ENCODE measurements at regions not wholly inside any gene's neighbourhood (a gene's known extent, or its start where the extent isn't known, plus 50 kb on each side); places are given as distances from the start of the nearest gene placed in this dataset.

DNA sequence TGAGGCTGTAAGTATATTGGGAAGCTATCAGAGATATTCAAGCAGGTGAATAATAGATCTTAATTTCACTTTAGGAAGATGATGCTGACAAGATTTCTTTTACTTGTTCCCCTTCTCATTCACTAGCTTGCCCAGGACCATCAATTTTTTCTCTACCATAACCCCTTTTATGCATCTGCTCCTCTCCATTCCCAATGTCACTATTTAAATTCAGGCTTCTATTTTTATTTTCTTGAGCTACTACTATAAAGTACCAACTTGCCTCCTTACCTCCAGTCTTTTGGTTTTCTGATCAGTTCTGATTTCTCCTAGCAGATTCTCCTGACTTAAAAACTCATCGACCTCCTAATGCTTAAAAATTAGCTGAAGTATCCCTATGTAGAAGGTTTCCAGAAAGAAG is 97.7 kb upstream of the SMIM30 start:
- Histone ChIP-seq H3K4me3 (ENCODE audit: low read length) (no peak overlapping the region), H3K4me1 (ENCODE audit: insufficient read depth, low read length) (no peaks in the 10 kb centered on the region), H3K36me3 (ENCODE audit: insufficient read depth, low read length) (no peaks in the 10 kb centered on the region), H3K27ac (ENCODE audit: low read depth, low read length) (no peak overlapping the region), H3K9ac (ENCODE audit: low read depth, low read length) (no peak overlapping the region), H3K27me3 (ENCODE audit: insufficient read depth, low read length) (no peaks in the 10 kb centered on the region), H3K9me3 (ENCODE audit: insufficient read depth, low read depth, low read length) (no peaks in the 10 kb centered on the region)
- WGBS, result 86% methylated on average over 1 of the region's 1 CpG

GRCh38 chr7:113209449-113210203 is 91.3 kb upstream of the SMIM30 start:
- 88% methylated on average over 1 of the region's 1 CpG for WGBS
- no peaks in the 10 kb centered on the region for H3K27me3 ChIP-seq (ENCODE audit: insufficient read depth, low read length)
- H3K9ac ChIP-seq (ENCODE audit: low read depth, low read length), result no peak overlapping the region
- H3K4me1 ChIP-seq (ENCODE audit: insufficient read depth, low read length), result no peaks in the 10 kb centered on the region
- H3K9me3 ChIP-seq (ENCODE audit: insufficient read depth, low read depth, low read length), result no peaks in the 10 kb centered on the region
- H3K4me3 ChIP-seq (ENCODE audit: low read length), result no peak overlapping the region
- no peaks in the 10 kb centered on the region for H3K36me3 ChIP-seq (ENCODE audit: insufficient read depth, low read length)
- no peak overlapping the region for H3K27ac ChIP-seq (ENCODE audit: low read depth, low read length)

GRCh38 chr7:113207931-113208330 is 89.6 kb upstream of the SMIM30 start:
- Histone ChIP-seq H3K9ac (ENCODE audit: low read depth, low read length) (no peak overlapping the region), H3K4me3 (ENCODE audit: low read length) (no peak overlapping the region), H3K27me3 (ENCODE audit: insufficient read depth, low read length) (no peaks in the 10 kb centered on the region), H3K4me1 (ENCODE audit: insufficient read depth, low read length) (no peaks in the 10 kb centered on the region), H3K9me3 (ENCODE audit: insufficient read depth, low read depth, low read length) (no peaks in the 10 kb centered on the region), H3K36me3 (ENCODE audit: insufficient read depth, low read length) (no peaks in the 10 kb centered on the region), H3K27ac (ENCODE audit: low read depth, low read length) (no peak overlapping the region)
- 81% methylated on average over 1 of the region's 2 CpGs for WGBS

DNA sequence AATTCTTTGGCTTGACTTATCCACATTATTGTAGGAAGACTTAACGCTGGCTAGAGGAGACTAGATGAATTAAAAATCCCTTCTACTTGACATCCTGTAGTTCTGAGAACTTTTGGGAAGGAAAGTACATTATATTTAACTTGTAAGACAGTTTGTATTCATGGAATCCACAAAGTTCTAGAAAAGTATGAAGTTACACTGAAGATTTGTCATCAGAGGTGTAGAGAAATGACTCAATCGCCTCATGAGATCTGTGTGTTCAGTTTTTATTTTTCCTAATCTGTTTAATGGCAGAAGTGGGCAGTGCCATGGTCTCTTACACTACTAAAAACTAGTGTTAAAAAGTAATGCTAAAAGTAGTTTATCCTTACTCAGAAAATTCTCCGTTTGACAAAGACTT is 89.1 kb upstream of the SMIM30 start:
- Histone ChIP-seq H3K9me3 (ENCODE audit: insufficient read depth, low read depth, low read length) (no peaks in the 10 kb centered on the region), H3K4me3 (ENCODE audit: low read length) (no peak overlapping the region), H3K36me3 (ENCODE audit: insufficient read depth, low read length) (no peaks in the 10 kb centered on the region), H3K27me3 (ENCODE audit: insufficient read depth, low read length) (peaks cover 1% of the 10 kb centered on the region; the same call in 1 of the 2 replicates), H3K27ac (ENCODE audit: low read depth, low read length) (no peak overlapping the region), H3K4me1 (ENCODE audit: insufficient read depth, low read length) (no peaks in the 10 kb centered on the region), H3K9ac (ENCODE audit: low read depth, low read length) (no peak overlapping the region)
- WGBS, result 93% methylated on average over 1 of the region's 3 CpGs

DNA sequence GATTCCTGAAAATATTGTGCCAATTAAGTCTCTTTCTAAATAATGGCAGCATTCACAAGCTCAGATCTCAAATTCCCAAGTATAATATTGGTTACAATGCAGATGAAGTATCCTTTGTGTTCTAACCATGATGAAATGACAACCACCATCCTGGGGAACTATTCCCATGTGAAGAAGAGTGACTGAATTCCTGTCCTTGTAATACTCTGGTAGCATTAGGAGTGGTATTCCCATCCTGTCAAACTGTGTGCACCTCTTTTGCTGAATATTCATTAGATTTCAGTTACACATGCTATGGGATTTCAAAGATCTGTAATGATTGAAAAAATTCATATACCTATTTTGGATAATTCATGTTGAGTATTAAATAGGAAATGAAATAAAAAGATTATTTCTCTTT is 86.1 kb upstream of the SMIM30 start:
- Histone ChIP-seq H3K9me3 (ENCODE audit: insufficient read depth, low read depth, low read length) (no peaks in the 10 kb centered on the region), H3K4me1 (ENCODE audit: insufficient read depth, low read length) (no peaks in the 10 kb centered on the region), H3K36me3 (ENCODE audit: insufficient read depth, low read length) (no peaks in the 10 kb centered on the region), H3K27ac (ENCODE audit: low read depth, low read length) (no peak overlapping the region), H3K27me3 (ENCODE audit: insufficient read depth, low read length) (peaks cover 9% of the 10 kb centered on the region), H3K9ac (ENCODE audit: low read depth, low read length) (no peak overlapping the region), H3K4me3 (ENCODE audit: low read length) (no peak overlapping the region)

DNA sequence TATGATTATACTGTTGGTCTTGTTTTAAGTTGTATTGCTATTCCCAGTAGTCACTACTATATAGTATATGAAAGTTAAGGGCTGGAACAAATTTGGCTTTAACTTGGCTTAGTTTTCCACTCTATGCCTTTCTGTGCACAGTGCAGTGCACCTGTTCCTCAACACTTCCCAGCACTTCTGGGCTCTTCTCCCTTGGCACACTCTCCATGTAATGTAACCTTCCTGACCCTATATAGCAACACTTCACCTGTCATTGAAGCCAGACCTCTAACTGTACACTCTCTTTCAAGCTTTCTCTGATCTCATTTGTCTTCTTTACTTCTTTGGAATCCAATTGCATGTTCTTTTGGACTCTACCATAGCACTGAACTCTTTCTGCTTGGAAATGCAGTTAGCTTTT is 83.9 kb upstream of the SMIM30 start:
- Histone ChIP-seq H3K9ac (ENCODE audit: low read depth, low read length) (no peak overlapping the region), H3K9me3 (ENCODE audit: insufficient read depth, low read depth, low read length) (no peaks in the 10 kb centered on the region), H3K4me1 (ENCODE audit: insufficient read depth, low read length) (no peaks in the 10 kb centered on the region), H3K27ac (ENCODE audit: low read depth, low read length) (no peak overlapping the region), H3K36me3 (ENCODE audit: insufficient read depth, low read length) (no peaks in the 10 kb centered on the region), H3K27me3 (ENCODE audit: insufficient read depth, low read length) (peaks cover 9% of the 10 kb centered on the region), H3K4me3 (ENCODE audit: low read length) (no peak overlapping the region)

- Histone ChIP-seq H3K9me3 (ENCODE audit: insufficient read depth, low read depth, low read length) (no peaks in the 10 kb centered on the region), H3K9ac (ENCODE audit: low read depth, low read length) (no peak overlapping the region), H3K4me1 (ENCODE audit: insufficient read depth, low read length) (no peaks in the 10 kb centered on the region), H3K27me3 (ENCODE audit: insufficient read depth, low read length) (peaks cover 9% of the 10 kb centered on the region), H3K4me3 (ENCODE audit: low read length) (no peak overlapping the region), H3K36me3 (ENCODE audit: insufficient read depth, low read length) (no peaks in the 10 kb centered on the region), H3K27ac (ENCODE audit: low read depth, low read length) (no peak overlapping the region)
- 100% methylated on average over 1 of the region's 2 CpGs for WGBS
Measured at GRCh38 chr7:113200281-113200680, 81.9 kb upstream of the SMIM30 start.

- H3K27ac ChIP-seq (ENCODE audit: low read depth, low read length), result no peak overlapping the region
- H3K4me3 ChIP-seq (ENCODE audit: low read length), result no peak overlapping the region
- peaks cover 9% of the 10 kb centered on the region for H3K27me3 ChIP-seq (ENCODE audit: insufficient read depth, low read length)
- H3K9ac ChIP-seq (ENCODE audit: low read depth, low read length), result no peak overlapping the region
- H3K36me3 ChIP-seq (ENCODE audit: insufficient read depth, low read length), result no peaks in the 10 kb centered on the region
- no peaks in the 10 kb centered on the region for H3K4me1 ChIP-seq (ENCODE audit: insufficient read depth, low read length)
- WGBS, result 92% methylated on average over 1 of the region's 2 CpGs
- no peaks in the 10 kb centered on the region for H3K9me3 ChIP-seq (ENCODE audit: insufficient read depth, low read depth, low read length)
Measured at GRCh38 chr7:113199841-113200240, 81.5 kb upstream of the SMIM30 start.

GRCh38 chr7:113199136-113199535 is 80.8 kb upstream of the SMIM30 start:
- 90% methylated on average over 3 of the region's 3 CpGs for WGBS
- Histone ChIP-seq H3K4me3 (ENCODE audit: low read length) (no peak overlapping the region), H3K9ac (ENCODE audit: low read depth, low read length) (no peak overlapping the region), H3K4me1 (ENCODE audit: insufficient read depth, low read length) (no peaks in the 10 kb centered on the region), H3K36me3 (ENCODE audit: insufficient read depth, low read length) (no peaks in the 10 kb centered on the region), H3K27ac (ENCODE audit: low read depth, low read length) (no peak overlapping the region), H3K27me3 (ENCODE audit: insufficient read depth, low read length) (peaks cover 12% of the 10 kb centered on the region), H3K9me3 (ENCODE audit: insufficient read depth, low read depth, low read length) (no peaks in the 10 kb centered on the region)

DNA sequence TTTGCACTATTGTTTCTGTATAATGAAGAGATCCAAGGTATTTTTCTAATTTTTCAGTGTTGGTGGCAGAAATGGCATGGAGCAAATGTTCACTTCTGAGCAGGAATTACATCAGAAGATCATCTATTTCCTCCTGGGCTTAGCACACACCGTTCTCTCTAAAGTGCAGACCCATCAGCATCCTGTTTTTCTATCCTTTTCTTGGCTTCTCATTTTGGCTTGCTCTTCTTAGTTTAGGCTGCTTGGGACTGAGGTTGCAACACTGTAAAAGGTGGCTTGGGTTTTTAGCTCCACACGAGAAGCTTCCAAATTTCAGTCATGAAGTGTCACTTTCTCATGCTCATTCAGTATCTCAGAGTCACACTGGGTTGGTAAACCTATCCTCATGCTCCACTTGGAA is 79.9 kb upstream of the SMIM30 start:
- Histone ChIP-seq H3K36me3 (ENCODE audit: insufficient read depth, low read length) (no peaks in the 10 kb centered on the region), H3K4me1 (ENCODE audit: insufficient read depth, low read length) (no peaks in the 10 kb centered on the region), H3K27me3 (ENCODE audit: insufficient read depth, low read length) (peaks cover 12% of the 10 kb centered on the region), H3K9ac (ENCODE audit: low read depth, low read length) (no peak overlapping the region), H3K9me3 (ENCODE audit: insufficient read depth, low read depth, low read length) (no peaks in the 10 kb centered on the region), H3K27ac (ENCODE audit: low read depth, low read length) (no peak overlapping the region), H3K4me3 (ENCODE audit: low read length) (no peak overlapping the region)
- 84% methylated on average over 2 of the region's 2 CpGs for WGBS

- H3K9ac ChIP-seq (ENCODE audit: low read depth, low read length), result no peak overlapping the region
- no peak overlapping the region for H3K27ac ChIP-seq (ENCODE audit: low read depth, low read length)
Measured at GRCh38 chr7:113197274-113197673, 78.9 kb upstream of the SMIM30 start.

DNA sequence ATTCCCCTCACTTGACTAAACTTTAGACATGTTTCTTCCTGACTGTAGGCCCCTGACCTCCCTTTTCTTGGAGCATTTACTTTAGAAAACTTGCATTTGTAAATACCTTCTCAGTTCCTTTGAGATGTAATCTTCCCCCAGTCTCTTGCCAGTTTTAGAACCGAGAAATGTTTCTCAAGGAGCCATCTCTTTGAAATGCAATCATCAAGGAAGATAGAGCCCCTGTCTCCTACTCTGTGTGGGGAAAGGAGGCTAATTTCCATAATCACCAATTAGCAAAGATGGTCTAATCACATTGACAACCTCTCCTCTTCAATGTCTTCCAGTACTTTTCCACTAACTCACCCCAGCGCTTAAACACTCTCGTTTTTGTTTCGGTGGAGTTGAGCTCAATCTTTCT is 70.0 kb upstream of the SMIM30 start:
- WGBS, result 13% methylated on average over 4 of the region's 4 CpGs

More at GRCh38 chr7:113197274-113197673, 78.9 kb upstream of the SMIM30 start:
- WGBS, result no CpG with 5 or more reads among the region's 1 CpG
- Histone ChIP-seq H3K27me3 (ENCODE audit: insufficient read depth, low read length) (peaks cover 9% of the 10 kb centered on the region), H3K4me3 (ENCODE audit: low read length) (no peak overlapping the region), H3K4me1 (ENCODE audit: insufficient read depth, low read length) (no peaks in the 10 kb centered on the region), H3K9me3 (ENCODE audit: insufficient read depth, low read depth, low read length) (no peaks in the 10 kb centered on the region), H3K36me3 (ENCODE audit: insufficient read depth, low read length) (no peaks in the 10 kb centered on the region)

More for the DNA sequence above, 70.0 kb upstream of the SMIM30 start:
- no peak overlapping the region for H3K27ac ChIP-seq (ENCODE audit: low read depth, low read length)
- H3K27me3 ChIP-seq (ENCODE audit: insufficient read depth, low read length), result peaks cover 56% of the 10 kb centered on the region
- no peaks in the 10 kb centered on the region for H3K9me3 ChIP-seq (ENCODE audit: insufficient read depth, low read depth, low read length)
- peaks cover 10% of the 10 kb centered on the region for H3K4me1 ChIP-seq (ENCODE audit: insufficient read depth, low read length)
- H3K36me3 ChIP-seq (ENCODE audit: insufficient read depth, low read length), result no peaks in the 10 kb centered on the region
- H3K4me3 ChIP-seq (ENCODE audit: low read length), result no peak overlapping the region
- H3K9ac ChIP-seq (ENCODE audit: low read depth, low read length), result no peak overlapping the region
